WTC11 (cell line): ENCODE measurements at regions not wholly inside any gene's neighbourhood (a gene's known extent, or its start where the extent isn't known, plus 50 kb on each side); places are given as distances from the start of the nearest gene placed in this dataset.

Experiments
- ATAC-seq: fragments of 200-7000 bp; cut with Tn5 transposase; 2 replicates; pipeline ENCODE4 v1.10.0; 2021; ENCODE audit warnings: mild to moderate bottlenecking, moderate library complexity
- CTCF ChIA-PET: fragments of 300-600 bp; sonication (Branson Sonifier 250); formaldehyde crosslinking; loops from one replicate; lab custom pipeline; 2021; ENCODE audit warnings: antibody characterized with exemption; lab: Charles Lee
- POLR2A ChIA-PET: fragments of 350-600 bp; sonication (Branson Sonifier 250); formaldehyde crosslinking; loops from one replicate; lab custom pipeline; 2021; ENCODE audit warnings: antibody characterized with exemption; lab: Charles Lee
- DNase-seq: peaks from one replicate; pipeline ENCODE4 v3.0.0; 2021; ENCODE audit warnings: low spot score
- H3K27ac Mint-ChIP-seq: 2 replicates; pipeline ENCODE4 v1.8.0; 2021; ENCODE audit warnings: mixed read lengths
- H3K27me3 Mint-ChIP-seq: 2 replicates; pipeline ENCODE4 v1.8.0; 2021; ENCODE audit warnings: low read depth, mild to moderate bottlenecking, moderate library complexity, mixed read lengths
- H3K36me3 Mint-ChIP-seq: 2 replicates; pipeline ENCODE4 v1.8.0; 2021; ENCODE audit warnings: mixed read lengths
- H3K4me1 Mint-ChIP-seq: 2 replicates; pipeline ENCODE4 v1.8.0; 2022; ENCODE audit warnings: mixed read lengths
- H3K4me3 Mint-ChIP-seq: 2 replicates; pipeline ENCODE4 v1.8.0; 2021; ENCODE audit warnings: mild to moderate bottlenecking, moderate library complexity, mixed read lengths
- H3K9me3 Mint-ChIP-seq: 2 replicates; pipeline ENCODE4 v1.8.0; 2021; ENCODE audit warnings: mixed read lengths
- ELF4 ChIP-seq: sonication (generic); formaldehyde crosslinking; IDR thresholded peaks from 2 replicates; pipeline ENCODE4 v1.8.1; 2022; ENCODE audit warnings: low read depth, mild to moderate bottlenecking, moderate library complexity, missing genetic modification reagents
- ERG ChIP-seq: fragments of 250-450 bp; sonication (Bioruptor Pico); IDR thresholded peaks from 2 replicates; pipeline ENCODE4 v1.8.0; 2021; ENCODE audit warnings: mild to moderate bottlenecking
- FOXP1 ChIP-seq: sonication (generic); formaldehyde crosslinking; IDR thresholded peaks from 2 replicates; pipeline ENCODE4 v1.8.0; 2022; ENCODE audit warnings: missing genetic modification reagents, mild to moderate bottlenecking, moderate library complexity, borderline replicate concordance
- IRF2 ChIP-seq: sonication (generic); formaldehyde crosslinking; IDR thresholded peaks from 2 replicates; pipeline ENCODE4 v1.8.0; 2022; ENCODE audit warnings: low read depth, missing genetic modification reagents, borderline replicate concordance
- JUN ChIP-seq: sonication (generic); formaldehyde crosslinking; IDR thresholded peaks from 2 replicates; pipeline ENCODE4 v1.8.0; 2023; ENCODE audit warnings: mild to moderate bottlenecking, missing genetic modification reagents
- MXD4 ChIP-seq: fragments of 250-450 bp; sonication (Bioruptor Pico); IDR thresholded peaks from 2 replicates; pipeline ENCODE4 v1.8.0; 2021; ENCODE audit warnings: mild to moderate bottlenecking, moderate library complexity, borderline replicate concordance
- SMAD4 ChIP-seq: sonication (generic); formaldehyde crosslinking; IDR thresholded peaks from 2 replicates; pipeline ENCODE4 v1.8.0; 2022; ENCODE audit warnings: mild to moderate bottlenecking, missing genetic modification reagents
- SP1 ChIP-seq: sonication (generic); formaldehyde crosslinking; conservative IDR thresholded peaks from 2 replicates; pipeline ENCODE4 v1.8.1; 2022; ENCODE audit warnings: missing genetic modification reagents
- TCF7 ChIP-seq: sonication (generic); formaldehyde crosslinking; IDR thresholded peaks from 2 replicates; pipeline ENCODE4 v1.8.0; 2022; ENCODE audit warnings: mild to moderate bottlenecking, low read depth, missing genetic modification reagents, moderate library complexity
- ZNF423 ChIP-seq: fragments of 250-450 bp; sonication (Bioruptor Pico); IDR thresholded peaks from 2 replicates; pipeline ENCODE4 v2.1.2; 2022; ENCODE audit warnings: mild to moderate bottlenecking, moderate library complexity
- TF ChIP-seq, protein P1 (sequence below): fragments of 250-450 bp; sonication (Bioruptor Pico); conservative IDR thresholded peaks from 2 replicates; pipeline ENCODE4 v1.9.0; 2021; ENCODE audit warnings: mild to moderate bottlenecking
- TF ChIP-seq, protein P2 (sequence below): sonication (generic); formaldehyde crosslinking; IDR thresholded peaks from 2 replicates; pipeline ENCODE4 v1.8.0; 2023; ENCODE audit warnings: mild to moderate bottlenecking, missing genetic modification reagents
- TF ChIP-seq, protein P3 (sequence below): fragments of 250-450 bp; sonication (Bioruptor Pico); IDR thresholded peaks from 2 replicates; pipeline ENCODE4 v1.9.0; 2021; ENCODE audit warnings: mild to moderate bottlenecking, borderline replicate concordance

DNA sequence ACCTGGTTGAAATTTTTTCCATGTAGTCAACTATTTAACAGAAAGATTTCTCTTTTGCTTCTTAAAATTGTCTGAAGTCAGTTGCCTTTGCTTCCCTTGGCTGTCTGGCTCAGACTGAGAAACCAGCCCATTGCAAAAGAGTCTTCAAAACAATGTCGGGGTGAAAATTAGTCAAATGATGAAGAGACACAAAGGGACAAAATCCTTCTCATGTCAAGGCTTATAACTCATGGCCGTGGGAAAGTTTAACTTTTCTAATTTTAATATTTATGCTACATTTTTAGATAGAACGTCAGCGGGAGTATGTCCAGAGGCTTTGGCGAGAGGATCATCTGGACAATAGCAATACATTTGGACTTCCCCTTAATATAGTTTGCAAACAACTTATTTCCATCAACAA lies 127.2 kb downstream of the CD164 start:
- ChIA-PET POLR2A (no interaction called here), CTCF (no interaction called here)
- no peak overlapping the region for H3K27ac Mint-ChIP-seq
- H3K27me3 Mint-ChIP-seq, result no peaks in the 10 kb centered on the region
- no peak overlapping the region for H3K4me3 Mint-ChIP-seq
- H3K9me3 Mint-ChIP-seq, result peaks cover 11% of the 10 kb centered on the region
- peaks cover 12% of the 10 kb centered on the region for H3K4me1 Mint-ChIP-seq
- no peak for DNase-seq
- no peak for TF ChIP-seq IRF2 (CRISPR knock-in tag)
- ATAC-seq, result no peak
- no peaks in the 10 kb centered on the region for H3K36me3 Mint-ChIP-seq

DNA sequence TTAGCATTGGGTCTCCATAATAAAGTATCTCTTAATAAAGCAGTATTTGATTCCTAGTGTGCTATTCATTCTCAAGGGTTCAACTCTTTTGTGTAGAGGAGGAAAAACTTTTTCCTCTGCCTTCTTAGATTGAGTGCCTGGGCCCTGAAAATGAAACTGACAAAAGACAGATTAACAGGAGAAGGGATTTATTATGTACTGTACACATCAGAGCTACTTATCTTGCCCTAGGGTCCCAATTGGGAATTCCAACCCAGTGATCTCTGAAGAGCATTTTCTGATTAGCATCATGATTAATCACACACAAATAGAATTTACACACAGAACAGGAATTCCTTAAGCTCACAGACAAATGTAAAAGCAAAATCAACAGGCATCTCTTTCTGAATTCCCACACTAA lies 128.9 kb downstream of the CD164 start:
- TF ChIP-seq, protein P1, sequence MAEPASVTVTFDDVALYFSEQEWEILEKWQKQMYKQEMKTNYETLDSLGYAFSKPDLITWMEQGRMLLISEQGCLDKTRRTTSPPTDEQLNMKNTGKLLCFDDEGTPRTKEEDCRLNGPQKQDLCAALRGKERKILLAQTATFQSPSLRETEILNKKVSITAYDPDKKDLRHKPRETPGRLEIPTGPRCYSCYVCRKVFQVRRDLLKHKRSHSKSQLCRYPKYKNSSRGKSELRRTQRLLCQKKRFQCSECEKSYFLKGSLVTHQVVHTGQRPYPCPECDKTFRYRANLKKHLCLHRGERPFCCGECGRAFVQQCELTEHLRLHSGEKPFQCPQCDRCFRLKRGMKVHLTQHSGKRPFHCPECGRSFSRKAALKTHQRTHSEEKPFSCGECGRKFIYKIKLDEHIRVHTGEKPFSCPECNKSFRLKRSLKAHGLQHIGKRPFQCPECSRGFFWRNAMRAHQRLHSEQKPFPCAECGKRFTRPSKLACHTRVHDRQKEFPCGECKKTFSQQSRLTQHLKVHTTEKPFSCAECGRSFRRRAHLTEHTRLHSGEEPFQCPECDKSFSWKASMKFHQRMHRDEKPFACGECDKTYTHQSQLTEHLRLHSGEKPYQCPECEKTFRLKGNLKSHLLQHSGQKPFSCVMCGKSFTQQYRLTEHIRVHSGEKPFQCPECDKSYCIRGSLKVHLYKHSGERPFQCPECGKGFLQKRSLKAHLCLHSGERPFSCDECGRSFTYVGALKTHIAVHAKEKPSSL (CRISPR knock-in tag), result no peak
- no peak for TF ChIP-seq FOXP1 (CRISPR knock-in tag)
- TF ChIP-seq ERG (CRISPR knock-in tag), result no peak
- no peak for TF ChIP-seq SP1 (CRISPR knock-in tag)
- TF ChIP-seq, protein P2, sequence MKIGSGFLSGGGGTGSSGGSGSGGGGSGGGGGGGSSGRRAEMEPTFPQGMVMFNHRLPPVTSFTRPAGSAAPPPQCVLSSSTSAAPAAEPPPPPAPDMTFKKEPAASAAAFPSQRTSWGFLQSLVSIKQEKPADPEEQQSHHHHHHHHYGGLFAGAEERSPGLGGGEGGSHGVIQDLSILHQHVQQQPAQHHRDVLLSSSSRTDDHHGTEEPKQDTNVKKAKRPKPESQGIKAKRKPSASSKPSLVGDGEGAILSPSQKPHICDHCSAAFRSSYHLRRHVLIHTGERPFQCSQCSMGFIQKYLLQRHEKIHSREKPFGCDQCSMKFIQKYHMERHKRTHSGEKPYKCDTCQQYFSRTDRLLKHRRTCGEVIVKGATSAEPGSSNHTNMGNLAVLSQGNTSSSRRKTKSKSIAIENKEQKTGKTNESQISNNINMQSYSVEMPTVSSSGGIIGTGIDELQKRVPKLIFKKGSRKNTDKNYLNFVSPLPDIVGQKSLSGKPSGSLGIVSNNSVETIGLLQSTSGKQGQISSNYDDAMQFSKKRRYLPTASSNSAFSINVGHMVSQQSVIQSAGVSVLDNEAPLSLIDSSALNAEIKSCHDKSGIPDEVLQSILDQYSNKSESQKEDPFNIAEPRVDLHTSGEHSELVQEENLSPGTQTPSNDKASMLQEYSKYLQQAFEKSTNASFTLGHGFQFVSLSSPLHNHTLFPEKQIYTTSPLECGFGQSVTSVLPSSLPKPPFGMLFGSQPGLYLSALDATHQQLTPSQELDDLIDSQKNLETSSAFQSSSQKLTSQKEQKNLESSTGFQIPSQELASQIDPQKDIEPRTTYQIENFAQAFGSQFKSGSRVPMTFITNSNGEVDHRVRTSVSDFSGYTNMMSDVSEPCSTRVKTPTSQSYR (CRISPR knock-in tag), result no peak
- TF ChIP-seq MXD4 (CRISPR knock-in tag), result no peak
- TF ChIP-seq ELF4 (CRISPR knock-in tag), result no peak
- TF ChIP-seq ZNF423 (CRISPR knock-in tag), result no peak
- no peak for TF ChIP-seq TCF7 (CRISPR knock-in tag)
- TF ChIP-seq, protein P3, sequence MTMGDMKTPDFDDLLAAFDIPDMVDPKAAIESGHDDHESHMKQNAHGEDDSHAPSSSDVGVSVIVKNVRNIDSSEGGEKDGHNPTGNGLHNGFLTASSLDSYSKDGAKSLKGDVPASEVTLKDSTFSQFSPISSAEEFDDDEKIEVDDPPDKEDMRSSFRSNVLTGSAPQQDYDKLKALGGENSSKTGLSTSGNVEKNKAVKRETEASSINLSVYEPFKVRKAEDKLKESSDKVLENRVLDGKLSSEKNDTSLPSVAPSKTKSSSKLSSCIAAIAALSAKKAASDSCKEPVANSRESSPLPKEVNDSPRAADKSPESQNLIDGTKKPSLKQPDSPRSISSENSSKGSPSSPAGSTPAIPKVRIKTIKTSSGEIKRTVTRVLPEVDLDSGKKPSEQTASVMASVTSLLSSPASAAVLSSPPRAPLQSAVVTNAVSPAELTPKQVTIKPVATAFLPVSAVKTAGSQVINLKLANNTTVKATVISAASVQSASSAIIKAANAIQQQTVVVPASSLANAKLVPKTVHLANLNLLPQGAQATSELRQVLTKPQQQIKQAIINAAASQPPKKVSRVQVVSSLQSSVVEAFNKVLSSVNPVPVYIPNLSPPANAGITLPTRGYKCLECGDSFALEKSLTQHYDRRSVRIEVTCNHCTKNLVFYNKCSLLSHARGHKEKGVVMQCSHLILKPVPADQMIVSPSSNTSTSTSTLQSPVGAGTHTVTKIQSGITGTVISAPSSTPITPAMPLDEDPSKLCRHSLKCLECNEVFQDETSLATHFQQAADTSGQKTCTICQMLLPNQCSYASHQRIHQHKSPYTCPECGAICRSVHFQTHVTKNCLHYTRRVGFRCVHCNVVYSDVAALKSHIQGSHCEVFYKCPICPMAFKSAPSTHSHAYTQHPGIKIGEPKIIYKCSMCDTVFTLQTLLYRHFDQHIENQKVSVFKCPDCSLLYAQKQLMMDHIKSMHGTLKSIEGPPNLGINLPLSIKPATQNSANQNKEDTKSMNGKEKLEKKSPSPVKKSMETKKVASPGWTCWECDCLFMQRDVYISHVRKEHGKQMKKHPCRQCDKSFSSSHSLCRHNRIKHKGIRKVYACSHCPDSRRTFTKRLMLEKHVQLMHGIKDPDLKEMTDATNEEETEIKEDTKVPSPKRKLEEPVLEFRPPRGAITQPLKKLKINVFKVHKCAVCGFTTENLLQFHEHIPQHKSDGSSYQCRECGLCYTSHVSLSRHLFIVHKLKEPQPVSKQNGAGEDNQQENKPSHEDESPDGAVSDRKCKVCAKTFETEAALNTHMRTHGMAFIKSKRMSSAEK (CRISPR knock-in tag), result no peak
- no peak for TF ChIP-seq SMAD4 (CRISPR knock-in tag)
- TF ChIP-seq JUN, result no peak
- POLR2A ChIA-PET, result no interaction called here
- no peak overlapping the region for H3K4me3 Mint-ChIP-seq
- H3K27me3 Mint-ChIP-seq, result no peaks in the 10 kb centered on the region
- peaks cover 11% of the 10 kb centered on the region for H3K9me3 Mint-ChIP-seq
- no peak for ATAC-seq
- CTCF ChIA-PET, result interaction anchor here (0.6 kb wide), 1 partner anchor 17 kb away, joined by 3 read pairs; no protein-coding TSS in a partner anchor
- H3K4me1 Mint-ChIP-seq, result peaks cover 13% of the 10 kb centered on the region
- no peak overlapping the region for H3K27ac Mint-ChIP-seq
- no peaks in the 10 kb centered on the region for H3K36me3 Mint-ChIP-seq
- no peak for DNase-seq
